Prostate gland (tissue), 2 donors: ENCODE measurements at regions not wholly inside any gene's neighbourhood (a gene's known extent, or its start where the extent isn't known, plus 50 kb on each side); places are given as distances from the start of the nearest gene placed in this dataset.

Experiments
- POLR2AphosphoS5 ChIP-seq: sonication (generic); formaldehyde crosslinking; IDR thresholded peaks from one replicate; pipeline ENCODE4 v1.6.1; 2017; ENCODE audit warnings: antibody characterized with exemption
- TF ChIP-seq, protein P1 (sequence below), 4 experiments: fragments of 200-600 bp in 2 of 4; fragments of 450-650 bp in 2 of 4; sonication (generic) in 2 of 4; IDR thresholded peaks; 1 replicate in 3 of 4; 2 replicates in 1 of 4; pipeline ENCODE4 v1.5.1; 2016 to 2019; ENCODE audit warnings: antibody characterized with exemption in 4 of 4, mild to moderate bottlenecking in 2 of 4, moderate library complexity in 2 of 4

- TF ChIP-seq, protein P1, sequence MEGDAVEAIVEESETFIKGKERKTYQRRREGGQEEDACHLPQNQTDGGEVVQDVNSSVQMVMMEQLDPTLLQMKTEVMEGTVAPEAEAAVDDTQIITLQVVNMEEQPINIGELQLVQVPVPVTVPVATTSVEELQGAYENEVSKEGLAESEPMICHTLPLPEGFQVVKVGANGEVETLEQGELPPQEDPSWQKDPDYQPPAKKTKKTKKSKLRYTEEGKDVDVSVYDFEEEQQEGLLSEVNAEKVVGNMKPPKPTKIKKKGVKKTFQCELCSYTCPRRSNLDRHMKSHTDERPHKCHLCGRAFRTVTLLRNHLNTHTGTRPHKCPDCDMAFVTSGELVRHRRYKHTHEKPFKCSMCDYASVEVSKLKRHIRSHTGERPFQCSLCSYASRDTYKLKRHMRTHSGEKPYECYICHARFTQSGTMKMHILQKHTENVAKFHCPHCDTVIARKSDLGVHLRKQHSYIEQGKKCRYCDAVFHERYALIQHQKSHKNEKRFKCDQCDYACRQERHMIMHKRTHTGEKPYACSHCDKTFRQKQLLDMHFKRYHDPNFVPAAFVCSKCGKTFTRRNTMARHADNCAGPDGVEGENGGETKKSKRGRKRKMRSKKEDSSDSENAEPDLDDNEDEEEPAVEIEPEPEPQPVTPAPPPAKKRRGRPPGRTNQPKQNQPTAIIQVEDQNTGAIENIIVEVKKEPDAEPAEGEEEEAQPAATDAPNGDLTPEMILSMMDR (IDR thresholded peaks at IDR 0.05), result no peak
- TF ChIP-seq POLR2AphosphoS5, result no peak
These were observed 88.8 kb upstream of the P3H2 start for GRCh38 chr3:190209533-190209932.
